ENCODE measurements at regions not wholly inside any gene's neighbourhood (a gene's known extent, or its start where the extent isn't known, plus 50 kb on each side); places are given as distances from the start of the nearest gene placed in this dataset.

DNA sequence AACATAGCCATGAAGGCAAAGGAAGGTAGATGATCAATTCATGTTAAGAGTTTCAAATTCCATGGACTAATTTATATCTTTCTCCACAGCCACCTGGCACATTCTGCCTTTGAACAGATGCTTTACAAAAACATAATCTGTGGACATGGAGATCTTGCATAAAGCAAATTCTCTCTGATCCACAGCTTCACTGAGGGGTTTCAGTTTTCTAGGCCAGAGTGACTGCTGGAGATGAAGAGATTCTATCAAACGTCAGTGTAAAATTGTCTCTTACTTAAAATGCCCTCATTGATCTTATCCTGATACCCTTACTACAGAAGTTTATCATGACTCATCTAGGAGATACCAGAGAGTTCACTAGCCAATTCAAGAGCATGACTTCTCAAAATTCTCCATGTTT is 291.6 kb downstream of the DAD1 start:
- TF ChIP-seq, protein P1, sequence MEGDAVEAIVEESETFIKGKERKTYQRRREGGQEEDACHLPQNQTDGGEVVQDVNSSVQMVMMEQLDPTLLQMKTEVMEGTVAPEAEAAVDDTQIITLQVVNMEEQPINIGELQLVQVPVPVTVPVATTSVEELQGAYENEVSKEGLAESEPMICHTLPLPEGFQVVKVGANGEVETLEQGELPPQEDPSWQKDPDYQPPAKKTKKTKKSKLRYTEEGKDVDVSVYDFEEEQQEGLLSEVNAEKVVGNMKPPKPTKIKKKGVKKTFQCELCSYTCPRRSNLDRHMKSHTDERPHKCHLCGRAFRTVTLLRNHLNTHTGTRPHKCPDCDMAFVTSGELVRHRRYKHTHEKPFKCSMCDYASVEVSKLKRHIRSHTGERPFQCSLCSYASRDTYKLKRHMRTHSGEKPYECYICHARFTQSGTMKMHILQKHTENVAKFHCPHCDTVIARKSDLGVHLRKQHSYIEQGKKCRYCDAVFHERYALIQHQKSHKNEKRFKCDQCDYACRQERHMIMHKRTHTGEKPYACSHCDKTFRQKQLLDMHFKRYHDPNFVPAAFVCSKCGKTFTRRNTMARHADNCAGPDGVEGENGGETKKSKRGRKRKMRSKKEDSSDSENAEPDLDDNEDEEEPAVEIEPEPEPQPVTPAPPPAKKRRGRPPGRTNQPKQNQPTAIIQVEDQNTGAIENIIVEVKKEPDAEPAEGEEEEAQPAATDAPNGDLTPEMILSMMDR (IDR thresholded peaks at IDR 0.05; ENCODE audit: control insufficient read depth, insufficient read depth, low read depth, low read length, missing control alignments), result no peak
- no peak overlapping the region for H3K4me3 ChIP-seq (ENCODE audit: control insufficient read depth, low read depth, low read length)
- no peak for DNase-seq (ENCODE audit: low read depth)

DNA sequence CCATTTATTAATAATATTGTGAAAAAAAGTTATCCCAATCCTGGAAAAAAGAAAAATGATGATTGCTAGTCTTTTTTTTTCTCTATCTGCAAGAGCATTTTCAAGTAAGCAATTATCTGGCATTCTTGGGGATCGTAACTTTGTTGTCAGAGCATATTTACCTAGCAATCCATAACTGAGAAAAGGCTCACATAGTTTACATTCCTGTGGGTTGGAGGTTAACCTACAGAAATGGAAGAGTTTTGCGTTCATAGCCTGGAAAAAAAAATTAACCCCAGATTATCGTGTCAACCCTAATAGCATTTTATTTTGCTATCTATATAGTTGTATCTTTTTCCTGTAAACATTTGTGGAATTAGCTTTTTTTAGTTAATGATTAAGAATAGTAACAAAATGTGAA is 292.3 kb downstream of the DAD1 start:
- DNase-seq (ENCODE audit: low read depth), result no peak
- TF ChIP-seq, protein P1 (IDR thresholded peaks at IDR 0.05; ENCODE audit: control insufficient read depth, insufficient read depth, low read depth, low read length, missing control alignments), result no peak
- H3K4me3 ChIP-seq (ENCODE audit: control insufficient read depth, low read depth, low read length), result no peak overlapping the region

DNA sequence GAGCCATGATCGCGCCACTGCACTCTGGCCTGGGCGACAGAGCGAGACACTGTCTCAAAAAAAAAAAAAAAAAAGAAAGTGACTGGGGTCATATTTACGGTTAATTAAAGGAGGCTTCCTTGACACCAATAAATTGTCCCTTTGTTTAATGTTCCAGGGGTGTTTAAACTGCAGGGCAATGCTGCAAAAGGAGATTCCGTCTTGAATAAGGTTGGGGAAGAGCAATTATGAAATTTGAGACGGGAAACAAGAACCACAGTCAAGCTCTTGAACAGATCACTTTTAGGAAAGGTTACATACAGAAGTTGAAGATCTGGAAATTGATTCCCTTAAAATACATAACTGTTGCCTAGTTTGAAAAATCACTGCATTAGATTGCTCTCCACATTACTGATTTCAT is 292.9 kb downstream of the DAD1 start:
- TF ChIP-seq, protein P1 (IDR thresholded peaks at IDR 0.05; ENCODE audit: control insufficient read depth, insufficient read depth, low read depth, low read length, missing control alignments), result no peak
- H3K4me3 ChIP-seq (ENCODE audit: control insufficient read depth, low read depth, low read length), result no peak overlapping the region
- DNase-seq (ENCODE audit: low read depth), result no peak

DNA sequence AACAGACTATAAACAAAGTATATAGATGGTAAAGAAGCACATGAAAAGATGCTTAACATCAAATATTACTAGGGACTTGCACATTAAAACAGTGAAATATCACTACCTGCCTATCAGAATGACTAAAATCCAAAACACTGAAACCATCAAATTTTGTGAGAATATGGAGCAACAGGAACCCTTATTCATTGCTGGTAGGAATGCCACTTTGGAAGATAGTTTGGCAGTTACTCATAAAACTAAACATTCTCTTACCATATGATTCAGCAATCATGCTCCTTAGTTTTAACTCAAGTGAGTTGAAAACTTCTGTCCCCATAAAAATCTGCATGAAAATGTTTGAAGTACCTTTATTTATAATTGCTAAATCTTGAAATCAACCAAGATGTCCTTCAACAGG is 297.6 kb downstream of the DAD1 start:
- DNase-seq (ENCODE audit: low read depth), result no peak
- no peak overlapping the region for H3K4me3 ChIP-seq (ENCODE audit: control insufficient read depth, low read depth, low read length)
- TF ChIP-seq, protein P1 (IDR thresholded peaks at IDR 0.05; ENCODE audit: control insufficient read depth, insufficient read depth, low read depth, low read length, missing control alignments), result no peak

DNA sequence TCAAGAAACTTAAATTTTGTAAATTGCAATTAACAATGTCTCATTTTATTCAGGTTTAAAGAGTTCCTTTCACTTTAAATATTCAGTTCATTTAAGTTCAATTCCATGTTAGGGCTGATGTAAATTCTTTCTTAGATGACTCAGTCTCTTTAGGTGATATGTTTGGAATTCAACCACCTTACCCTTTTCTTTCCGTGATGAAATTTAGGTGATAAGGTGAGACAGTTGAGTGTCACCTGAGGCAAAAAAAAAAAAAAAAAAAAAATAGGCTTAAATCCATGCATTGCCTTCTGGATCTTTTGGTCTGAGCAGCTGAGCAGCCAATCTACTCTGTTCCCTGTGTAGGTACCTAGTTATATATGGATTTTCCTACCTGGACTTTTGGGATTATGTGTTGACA is 299.5 kb downstream of the DAD1 start:
- TF ChIP-seq, protein P1 (IDR thresholded peaks at IDR 0.05; ENCODE audit: control insufficient read depth, insufficient read depth, low read depth, low read length, missing control alignments), result no peak
- no peak overlapping the region for H3K4me3 ChIP-seq (ENCODE audit: control insufficient read depth, low read depth, low read length)
- DNase-seq (ENCODE audit: low read depth), result no peak

DNA sequence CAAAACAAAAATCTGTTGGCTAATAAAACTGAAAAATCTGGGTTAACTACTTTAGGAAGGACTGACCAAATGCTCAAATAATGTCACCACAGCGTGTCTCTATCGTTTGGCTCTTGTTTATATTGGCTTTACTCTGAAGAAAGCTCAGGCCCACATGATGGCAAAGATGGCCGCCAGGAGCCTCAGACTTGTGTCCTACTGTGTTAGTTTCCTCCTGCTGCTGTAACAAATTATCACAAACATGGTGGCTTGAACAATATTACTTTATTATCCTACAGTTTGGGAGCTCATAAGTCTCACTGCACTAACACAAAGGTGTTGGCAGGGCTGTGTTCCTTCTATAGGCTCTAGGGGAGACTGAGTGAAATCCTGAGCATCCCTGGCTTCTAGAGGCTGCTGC is 303.0 kb downstream of the DAD1 start:
- H3K4me3 ChIP-seq (ENCODE audit: control insufficient read depth, low read depth, low read length), result no peak overlapping the region
- TF ChIP-seq, protein P1 (IDR thresholded peaks at IDR 0.05; ENCODE audit: control insufficient read depth, insufficient read depth, low read depth, low read length, missing control alignments), result no peak
- DNase-seq (ENCODE audit: low read depth), result no peak

DNA sequence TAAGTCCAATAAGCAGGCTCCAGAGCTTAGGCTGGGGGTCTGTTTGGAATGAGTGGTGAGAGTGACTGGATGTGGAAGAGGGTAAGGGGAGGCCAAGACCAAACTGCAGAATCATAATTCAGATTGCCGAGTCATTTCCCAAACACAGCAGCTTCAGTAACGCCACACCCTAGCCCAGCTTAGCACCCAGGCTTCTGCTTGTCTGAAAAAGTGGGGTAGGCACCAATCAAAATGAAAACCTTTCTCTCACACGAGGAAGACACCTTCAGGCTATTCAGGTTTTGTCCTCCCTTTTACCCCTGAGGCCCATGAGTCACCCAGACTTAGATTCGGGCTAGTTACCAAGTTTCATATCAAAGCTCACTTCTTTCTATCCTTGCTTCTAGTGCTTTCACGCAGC is 306.1 kb downstream of the DAD1 start:
- TF ChIP-seq, protein P1 (IDR thresholded peaks at IDR 0.05; ENCODE audit: control insufficient read depth, insufficient read depth, low read depth, low read length, missing control alignments), result no peak
- no peak for DNase-seq (ENCODE audit: low read depth)
- no peak overlapping the region for H3K4me3 ChIP-seq (ENCODE audit: control insufficient read depth, low read depth, low read length)

Measured in AG09309 (cell line).